Retinal pigment epithelial cell (primary cell): ENCODE measurements at regions not wholly inside any gene's neighbourhood (a gene's known extent, or its start where the extent isn't known, plus 50 kb on each side); places are given as distances from the start of the nearest gene placed in this dataset.

Experiments
- DNase-seq: peaks from one replicate; pipeline ENCODE4 v3.0.0-alpha.2; 2010; ENCODE audit warnings: low read depth
- H3K4me3 ChIP-seq: 2 replicates; pipeline ENCODE4 v1.5.1; 2011; ENCODE audit warnings: mild to moderate bottlenecking, low read length, control low read depth, moderate library complexity
- TF ChIP-seq, protein P1 (sequence below): conservative IDR thresholded peaks from 2 replicates; pipeline ENCODE4 v1.5.1; 2011; ENCODE audit warnings: low read depth, low read length, control low read depth, inconsistent platforms

- no peak overlapping the region for H3K4me3 ChIP-seq
- DNase-seq = peak; percentile 92
- TF ChIP-seq, protein P1, sequence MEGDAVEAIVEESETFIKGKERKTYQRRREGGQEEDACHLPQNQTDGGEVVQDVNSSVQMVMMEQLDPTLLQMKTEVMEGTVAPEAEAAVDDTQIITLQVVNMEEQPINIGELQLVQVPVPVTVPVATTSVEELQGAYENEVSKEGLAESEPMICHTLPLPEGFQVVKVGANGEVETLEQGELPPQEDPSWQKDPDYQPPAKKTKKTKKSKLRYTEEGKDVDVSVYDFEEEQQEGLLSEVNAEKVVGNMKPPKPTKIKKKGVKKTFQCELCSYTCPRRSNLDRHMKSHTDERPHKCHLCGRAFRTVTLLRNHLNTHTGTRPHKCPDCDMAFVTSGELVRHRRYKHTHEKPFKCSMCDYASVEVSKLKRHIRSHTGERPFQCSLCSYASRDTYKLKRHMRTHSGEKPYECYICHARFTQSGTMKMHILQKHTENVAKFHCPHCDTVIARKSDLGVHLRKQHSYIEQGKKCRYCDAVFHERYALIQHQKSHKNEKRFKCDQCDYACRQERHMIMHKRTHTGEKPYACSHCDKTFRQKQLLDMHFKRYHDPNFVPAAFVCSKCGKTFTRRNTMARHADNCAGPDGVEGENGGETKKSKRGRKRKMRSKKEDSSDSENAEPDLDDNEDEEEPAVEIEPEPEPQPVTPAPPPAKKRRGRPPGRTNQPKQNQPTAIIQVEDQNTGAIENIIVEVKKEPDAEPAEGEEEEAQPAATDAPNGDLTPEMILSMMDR = no peak
Measured at GRCh38 chr15:97504031-97504792, 456.3 kb upstream of the ARRDC4 start.

DNA sequence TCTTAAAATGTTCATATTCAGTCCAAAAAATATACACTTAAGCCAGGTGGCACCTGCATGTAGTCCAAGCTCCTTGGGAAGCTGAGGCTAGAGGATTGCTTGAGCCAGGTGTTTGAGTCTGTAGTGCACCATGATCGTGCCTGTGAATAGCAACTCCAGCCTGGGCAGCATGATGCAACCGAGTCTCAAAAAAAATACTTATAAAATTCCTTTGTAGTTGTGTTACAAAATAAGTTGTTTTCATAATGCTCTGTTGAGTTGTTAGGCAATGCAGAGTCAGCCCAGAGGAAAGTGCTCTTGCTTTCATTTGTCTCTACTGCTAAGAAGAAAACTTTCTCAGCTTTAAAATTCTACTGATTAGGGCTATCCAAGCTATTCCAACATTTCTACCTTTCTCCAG lies 442.8 kb upstream of the ARRDC4 start:
- H3K4me3 ChIP-seq = no peak overlapping the region
- DNase-seq = no peak
- TF ChIP-seq, protein P1 = no peak

DNA sequence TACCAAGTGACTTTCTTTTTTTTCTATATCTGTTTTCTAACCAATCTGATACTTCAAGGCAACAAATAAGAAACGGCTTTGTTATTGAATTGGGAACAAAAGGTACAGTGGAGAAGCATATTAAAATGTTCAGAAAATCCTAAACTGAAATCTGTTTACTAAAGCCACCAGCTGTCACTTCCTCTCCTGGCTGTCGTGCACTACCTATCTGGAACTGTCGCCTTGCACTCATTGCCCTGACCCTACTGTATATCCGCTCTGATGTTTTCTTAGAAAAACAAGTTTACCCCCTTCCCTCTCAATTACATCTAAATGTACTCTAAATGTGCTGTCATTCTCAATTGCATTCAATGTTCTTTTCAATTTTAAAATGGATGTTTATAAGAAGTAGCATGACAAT lies 439.8 kb upstream of the ARRDC4 start:
- H3K4me3 ChIP-seq = no peak overlapping the region
- DNase-seq = no peak
- TF ChIP-seq, protein P1 = no peak

- no peak for DNase-seq
- peak overlapping the region; percentile 9 for H3K4me3 ChIP-seq
- TF ChIP-seq, protein P1 = no peak
Measured at GRCh38 chr15:97521381-97522285, 438.9 kb upstream of the ARRDC4 start.

DNA sequence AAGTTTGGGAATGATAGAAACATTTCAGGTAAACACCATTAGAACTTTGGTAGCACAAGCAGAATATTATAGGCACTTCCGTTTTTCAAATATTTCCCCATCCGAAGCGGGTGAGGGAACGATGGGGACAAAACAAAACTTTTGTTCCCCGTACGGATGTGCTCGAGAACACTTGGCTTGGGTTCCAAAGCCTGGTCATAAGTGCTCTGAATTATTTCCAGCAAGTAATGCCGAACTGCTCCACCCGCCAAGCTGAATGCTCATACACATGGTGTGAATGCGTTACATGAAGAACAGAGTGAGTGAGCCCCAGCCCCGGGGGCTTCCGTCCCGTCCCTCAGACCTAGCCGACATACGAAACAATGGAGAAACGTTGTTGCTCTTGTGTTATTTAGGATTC lies 438.2 kb upstream of the ARRDC4 start:
- DNase-seq = no peak
- TF ChIP-seq, protein P1 = no peak
- no peak overlapping the region for H3K4me3 ChIP-seq

DNA sequence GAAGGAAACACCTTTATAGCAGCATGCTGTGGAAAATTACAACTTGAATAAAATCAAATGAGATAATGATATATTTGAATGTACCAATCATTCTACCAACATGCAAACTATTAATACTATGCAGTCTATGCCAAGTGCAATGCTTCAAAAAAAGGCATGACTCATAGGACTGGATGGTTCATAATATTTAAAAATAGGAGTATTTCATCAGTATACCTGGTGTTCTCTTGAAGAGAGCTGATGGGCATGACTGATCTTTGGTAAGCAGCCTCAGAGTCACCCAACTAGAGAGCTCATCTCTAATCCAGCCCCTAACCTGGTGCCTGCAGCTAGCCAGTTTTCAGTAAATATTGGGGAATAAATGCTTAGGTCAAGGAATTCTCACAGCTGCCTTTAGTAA lies 434.7 kb upstream of the ARRDC4 start:
- TF ChIP-seq, protein P1 = no peak

GRCh38 chr15:97528238-97528637 lies 432.3 kb upstream of the ARRDC4 start:
- no peak overlapping the region for H3K4me3 ChIP-seq
- TF ChIP-seq, protein P1 = no peak
- DNase-seq = no peak

More for the DNA sequence above, 434.7 kb upstream of the ARRDC4 start:
- no peak for DNase-seq
- no peak overlapping the region for H3K4me3 ChIP-seq
